RWPE1 (cell line): ENCODE measurements at regions not wholly inside any gene's neighbourhood (a gene's known extent, or its start where the extent isn't known, plus 50 kb on each side); places are given as distances from the start of the nearest gene placed in this dataset.

Experiments
- CTCF ChIA-PET: fragments of 350-600 bp; sonication (Branson Sonifier 250); formaldehyde crosslinking; extraction: SDS; loops from one replicate; lab custom pipeline; 2021; lab: Yijun Ruan, JAX
- POLR2A ChIA-PET: fragments of 400-600 bp; formaldehyde crosslinking; extraction: SDS; loops from one replicate; lab custom pipeline; 2020; ENCODE audit warnings: antibody characterized with exemption; ENCODE audit not compliant: low non-redundant PET; lab: Yijun Ruan, JAX
- DNase-seq: peaks from one replicate; pipeline ENCODE4 v3.0.0; 2012; ENCODE audit warnings: low spot score
- H3K27ac ChIP-seq: fragments of 450-650 bp; 2 replicates; pipeline ENCODE4 v1.5.1; 2017
- CTCF ChIP-seq: fragments of 450-650 bp; conservative IDR thresholded peaks from 2 replicates; pipeline ENCODE4 v1.5.1; 2017; ENCODE audit warnings: low read depth, mild to moderate bottlenecking

DNA sequence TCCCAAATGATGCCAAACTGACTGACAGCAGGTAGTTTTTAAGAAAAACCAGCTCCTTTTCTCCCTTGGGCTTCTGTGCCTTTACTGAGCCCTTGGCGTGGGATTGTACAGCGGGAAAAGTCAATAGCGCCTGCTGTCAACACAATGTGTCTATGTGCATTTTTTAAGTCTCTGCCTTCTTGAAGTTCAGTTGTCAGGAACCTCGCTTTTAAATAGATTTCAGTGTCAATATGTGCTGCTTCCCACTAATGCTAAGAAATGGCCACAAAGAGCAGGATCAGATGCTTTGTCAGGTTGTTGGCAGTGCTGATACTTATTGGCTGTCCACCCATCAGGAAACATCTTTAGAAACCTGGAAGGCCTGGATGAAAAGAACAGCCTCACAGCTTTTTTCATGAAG, 424.4 kb downstream of the C3orf38 start:
- DNase-seq = no peak
- POLR2A ChIA-PET = no interaction called here
- TF ChIP-seq CTCF = no peak
- no peak overlapping the region for H3K27ac ChIP-seq
- CTCF ChIA-PET = interaction anchor here (0.6 kb wide), 1 partner anchor 1138 kb away, joined by 4 read pairs; no protein-coding TSS in a partner anchor

DNA sequence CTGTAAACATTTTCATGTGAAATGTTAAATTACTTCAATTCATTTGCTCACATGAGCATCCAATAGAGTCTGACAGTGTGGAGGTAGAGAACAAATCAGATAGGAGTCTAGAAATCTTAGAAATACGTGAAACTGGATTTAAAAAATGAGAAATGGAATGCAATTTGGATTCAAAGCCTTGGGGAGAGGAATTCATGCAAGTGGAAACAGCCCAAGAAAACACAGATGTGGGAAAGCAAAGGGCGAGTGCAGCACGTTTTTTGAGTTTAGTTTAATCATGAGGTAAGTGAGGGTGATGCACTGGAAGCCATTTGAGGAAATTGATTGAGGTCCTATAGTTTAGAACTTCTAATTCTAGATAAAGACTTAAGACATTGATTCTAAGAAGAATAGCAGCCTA, 434.7 kb downstream of the C3orf38 start:
- ChIA-PET CTCF (no interaction called here), POLR2A (no interaction called here)
- no peak overlapping the region for H3K27ac ChIP-seq
- TF ChIP-seq CTCF = no peak
- DNase-seq = no peak

- CTCF ChIA-PET = interaction anchor here (0.6 kb wide), 1 partner anchor 453 kb away, joined by 3 read pairs; no protein-coding TSS in a partner anchor
Observed at GRCh38 chr3:88586121-88586640, 436.4 kb downstream of the C3orf38 start.

DNA sequence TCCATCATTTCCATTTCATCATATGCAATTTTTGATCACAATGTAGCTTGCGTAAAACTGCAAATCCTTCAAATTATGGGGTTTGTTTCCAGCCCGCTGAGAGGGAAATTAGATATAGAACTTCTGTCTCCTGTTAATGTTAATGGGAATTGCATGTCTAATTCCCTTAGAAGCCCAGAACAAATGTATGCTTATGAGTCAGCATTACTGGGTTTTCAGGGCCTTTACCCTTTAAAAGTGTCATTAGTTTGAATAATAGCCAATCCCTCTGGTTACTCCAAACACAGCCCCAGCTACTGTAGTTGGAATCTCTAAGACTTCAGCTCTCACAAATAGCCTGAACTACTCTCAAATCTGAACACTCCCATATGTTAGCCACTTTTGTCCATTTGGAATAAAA, 439.4 kb downstream of the C3orf38 start:
- POLR2A ChIA-PET = no interaction called here
- no peak for DNase-seq
- CTCF ChIA-PET = interaction anchor here (0.6 kb wide), 2 partner anchors 9 to 23 kb away, joined by 3 read pairs; no protein-coding TSS in a partner anchor
- no peak for TF ChIP-seq CTCF
- H3K27ac ChIP-seq = no peak overlapping the region

More at GRCh38 chr3:88586121-88586640, 436.4 kb downstream of the C3orf38 start:
- TF ChIP-seq CTCF = no peak
- POLR2A ChIA-PET = no interaction called here
- no peak overlapping the region for H3K27ac ChIP-seq
- DNase-seq = no peak

GRCh38 chr3:88595026-88595425, 445.3 kb downstream of the C3orf38 start:
- no peak for TF ChIP-seq CTCF
- no peak for DNase-seq
- POLR2A ChIA-PET = no interaction called here
- CTCF ChIA-PET = no interaction called here
- no peak overlapping the region for H3K27ac ChIP-seq

- no peak overlapping the region for H3K27ac ChIP-seq
- TF ChIP-seq CTCF = no peak
- CTCF ChIA-PET = no interaction called here
- no peak for DNase-seq
- POLR2A ChIA-PET = no interaction called here
Observed at GRCh38 chr3:88596451-88596850, 446.7 kb downstream of the C3orf38 start.
